GM13977 (cell line): ENCODE measurements at regions not wholly inside any gene's neighbourhood (a gene's known extent, or its start where the extent isn't known, plus 50 kb on each side); places are given as distances from the start of the nearest gene placed in this dataset.
"Not testable (repeated sequence)": the region's sequence is repeated elsewhere in the genome, so short reads cannot be mapped to it uniquely, and the experiment has no call there.

ENCODE experiments used
- DNase-seq: peaks from one replicate; pipeline ENCODE4 v3.0.0; 2012; ENCODE audit warnings: low spot score
- in situ Hi-C: fragments of 300-500 bp; cut with MboI; formaldehyde crosslinking; loops from one replicate; pipeline ENCODE4 v1.12.0; 2022; ENCODE audit warnings: low sequenced_read_pairs, low pct_unique_long_range_greater_than_20kb, mixed read lengths, inconsistent platforms; ENCODE audit not compliant: unreplicated experiment
- TF ChIP-seq, protein P1 (sequence below): IDR thresholded peaks from 2 replicates; pipeline ENCODE4 v1.5.1; 2012; ENCODE audit warnings: mild to moderate bottlenecking, control low read depth; ENCODE audit not compliant: insufficient read depth; ENCODE audit errors: extremely low read depth, missing control alignments

DNA sequence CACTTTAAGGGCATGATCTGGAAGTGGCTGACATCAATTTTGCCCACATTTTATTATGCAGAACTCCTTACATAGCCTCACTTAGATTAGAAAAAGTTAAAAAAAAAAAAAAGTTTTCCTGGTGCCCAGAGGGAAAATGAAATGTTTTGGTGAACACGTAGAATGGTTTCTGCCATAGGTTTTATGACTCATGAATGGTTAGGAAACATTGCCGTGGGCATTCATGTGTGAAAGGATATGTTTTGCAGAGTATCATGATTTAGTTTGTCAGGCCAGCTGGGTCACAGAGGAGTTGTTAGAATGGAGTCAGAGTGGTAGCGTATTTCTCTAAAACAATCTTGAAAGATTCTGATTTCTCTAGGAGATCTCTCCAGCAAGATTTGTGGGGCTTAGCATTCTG lies 133.8 kb downstream of the MRPL57 start:
- TF ChIP-seq, protein P1, sequence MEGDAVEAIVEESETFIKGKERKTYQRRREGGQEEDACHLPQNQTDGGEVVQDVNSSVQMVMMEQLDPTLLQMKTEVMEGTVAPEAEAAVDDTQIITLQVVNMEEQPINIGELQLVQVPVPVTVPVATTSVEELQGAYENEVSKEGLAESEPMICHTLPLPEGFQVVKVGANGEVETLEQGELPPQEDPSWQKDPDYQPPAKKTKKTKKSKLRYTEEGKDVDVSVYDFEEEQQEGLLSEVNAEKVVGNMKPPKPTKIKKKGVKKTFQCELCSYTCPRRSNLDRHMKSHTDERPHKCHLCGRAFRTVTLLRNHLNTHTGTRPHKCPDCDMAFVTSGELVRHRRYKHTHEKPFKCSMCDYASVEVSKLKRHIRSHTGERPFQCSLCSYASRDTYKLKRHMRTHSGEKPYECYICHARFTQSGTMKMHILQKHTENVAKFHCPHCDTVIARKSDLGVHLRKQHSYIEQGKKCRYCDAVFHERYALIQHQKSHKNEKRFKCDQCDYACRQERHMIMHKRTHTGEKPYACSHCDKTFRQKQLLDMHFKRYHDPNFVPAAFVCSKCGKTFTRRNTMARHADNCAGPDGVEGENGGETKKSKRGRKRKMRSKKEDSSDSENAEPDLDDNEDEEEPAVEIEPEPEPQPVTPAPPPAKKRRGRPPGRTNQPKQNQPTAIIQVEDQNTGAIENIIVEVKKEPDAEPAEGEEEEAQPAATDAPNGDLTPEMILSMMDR: no peak
- in situ Hi-C loops: no loop called here
- no peak for DNase-seq

DNA sequence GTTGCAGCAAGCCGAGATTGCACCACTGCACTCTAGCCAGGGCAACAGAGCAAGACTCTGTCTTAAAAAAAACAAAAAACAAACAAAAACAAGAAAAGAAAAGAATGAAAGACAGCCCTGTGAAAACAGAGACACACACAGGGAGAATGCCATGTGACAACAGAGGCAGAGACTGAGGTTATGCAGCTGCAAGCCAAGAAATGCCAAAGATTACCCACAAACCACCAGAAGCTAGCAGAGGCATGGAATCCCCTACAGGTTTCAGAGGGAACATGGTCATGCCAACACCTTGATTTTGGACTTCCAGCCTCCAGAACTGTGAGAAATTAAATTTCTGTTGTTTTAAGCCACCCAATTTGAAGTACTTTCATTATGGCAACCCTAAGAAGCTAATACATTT lies 138.5 kb downstream of the MRPL57 start:
- not testable (repeated sequence) for DNase-seq

DNA sequence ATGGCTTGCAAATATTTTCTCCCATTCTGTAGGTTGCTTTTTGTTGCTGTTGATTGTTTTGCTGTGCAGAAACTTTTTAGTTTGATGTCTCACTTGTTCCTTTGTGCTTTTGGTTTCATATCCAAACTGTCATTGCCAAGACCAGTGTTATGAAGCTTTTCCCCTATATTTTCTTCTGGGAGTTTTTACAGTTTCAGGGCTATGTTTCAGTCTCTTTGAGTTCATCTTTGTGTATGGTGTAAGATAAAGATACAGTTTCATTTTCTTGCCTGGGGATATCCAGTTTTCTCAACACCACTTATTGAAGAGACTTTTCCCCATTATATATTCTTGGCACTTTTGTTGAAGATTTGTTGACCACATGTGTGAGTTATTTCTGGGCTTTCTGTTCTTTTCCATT lies 139.9 kb downstream of the MRPL57 start:
- DNase-seq: no peak
- TF ChIP-seq, protein P1: no peak
- in situ Hi-C loops: no loop called here

More for the DNA sequence above, 138.5 kb downstream of the MRPL57 start:
- in situ Hi-C loops: not testable (repeated sequence)

DNA sequence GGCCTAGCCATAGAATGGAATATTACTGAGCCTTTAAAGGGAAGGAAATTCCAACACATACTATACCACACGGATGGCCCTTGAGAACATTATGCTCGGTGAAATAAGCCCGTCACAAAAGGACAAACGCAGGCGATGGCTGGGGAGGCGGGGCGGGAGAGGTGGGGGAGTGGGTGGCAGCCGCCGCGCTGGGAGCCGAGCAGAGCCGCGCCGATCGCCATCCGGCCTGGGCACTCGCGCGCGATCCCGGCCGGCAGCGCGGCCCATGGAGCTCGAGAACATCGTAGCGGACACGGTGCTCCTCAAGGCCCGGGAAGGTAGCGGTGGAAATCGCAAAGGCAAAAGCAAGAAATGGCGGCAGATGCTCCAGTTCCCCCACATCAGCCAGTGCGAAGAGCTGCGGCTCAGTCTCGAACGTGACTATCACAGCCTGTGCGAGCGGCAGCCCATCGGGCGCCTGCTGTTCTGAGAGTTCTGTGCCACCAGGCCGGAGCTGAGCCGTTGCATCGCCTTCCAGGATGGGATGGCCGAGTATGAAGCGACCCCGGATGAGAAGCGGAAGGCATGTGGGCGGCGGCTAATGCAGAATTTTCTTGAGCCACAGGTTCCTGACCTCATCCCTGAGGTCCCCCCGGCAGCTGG lies 140.1 kb downstream of the ZDHHC20 start:
- in situ Hi-C loops: no loop called here
- TF ChIP-seq, protein P1: no peak
- DNase-seq: no peak

DNA sequence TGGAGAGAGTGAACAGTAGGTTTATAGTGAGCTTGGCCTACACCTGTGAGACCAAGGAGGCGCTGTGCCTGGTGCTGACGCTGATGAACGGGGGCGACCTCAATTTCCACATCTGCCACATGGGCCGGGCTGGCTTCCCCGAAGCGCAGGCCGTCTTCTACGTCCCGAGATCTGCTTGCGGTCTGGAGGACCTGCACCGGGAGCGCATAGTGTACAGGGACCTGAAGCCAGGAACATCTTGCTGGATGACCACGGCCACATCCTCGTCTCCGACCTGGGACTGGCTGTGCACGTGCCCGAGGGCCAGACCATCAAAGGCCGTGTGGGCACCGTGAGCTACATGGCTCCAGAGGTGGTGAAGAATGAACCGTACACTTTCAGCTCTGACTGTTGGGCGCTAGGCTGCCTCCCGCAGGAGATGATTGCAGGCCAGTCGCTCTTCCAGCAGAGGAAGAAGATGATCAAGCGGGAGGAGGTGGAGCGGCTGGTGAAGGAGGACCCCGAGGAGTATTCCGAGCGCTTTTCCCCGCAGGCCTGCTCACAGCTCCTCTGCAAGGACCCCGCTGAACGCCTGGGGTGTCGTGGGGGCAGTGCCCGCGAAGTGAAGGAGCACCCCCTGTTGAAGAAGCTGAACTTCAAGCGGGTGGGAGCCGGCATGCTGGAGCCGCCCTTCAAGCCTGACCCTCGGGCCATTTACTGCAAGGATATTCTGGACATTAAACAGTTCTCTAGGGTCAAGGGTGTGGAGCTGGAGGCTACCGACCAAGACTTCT lies 139.0 kb downstream of the ZDHHC20 start:
- in situ Hi-C loops: no loop called here
- no peak for DNase-seq
- TF ChIP-seq, protein P1: no peak

DNA sequence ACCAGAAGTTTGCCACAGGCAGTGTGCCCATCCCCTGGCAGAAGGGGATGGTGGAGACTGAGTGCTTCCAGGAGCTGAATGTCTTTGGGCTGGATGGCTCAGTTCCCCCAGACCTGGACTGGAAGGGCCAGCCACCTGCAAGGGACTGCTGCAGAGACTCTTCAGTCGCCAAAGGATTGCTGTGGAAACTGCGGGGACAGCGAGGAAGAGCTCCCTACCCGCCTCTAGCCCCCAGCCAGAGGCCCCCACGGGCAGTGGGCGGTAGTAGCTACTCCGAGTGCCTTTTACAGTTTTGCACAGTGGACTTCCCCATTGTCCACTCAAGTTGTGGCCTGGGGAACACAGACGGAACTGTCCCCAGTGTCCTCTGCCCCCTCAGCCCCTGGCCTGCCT lies 138.5 kb downstream of the ZDHHC20 start:
- TF ChIP-seq, protein P1: no peak
- in situ Hi-C loops: no loop called here
- no peak for DNase-seq

DNA sequence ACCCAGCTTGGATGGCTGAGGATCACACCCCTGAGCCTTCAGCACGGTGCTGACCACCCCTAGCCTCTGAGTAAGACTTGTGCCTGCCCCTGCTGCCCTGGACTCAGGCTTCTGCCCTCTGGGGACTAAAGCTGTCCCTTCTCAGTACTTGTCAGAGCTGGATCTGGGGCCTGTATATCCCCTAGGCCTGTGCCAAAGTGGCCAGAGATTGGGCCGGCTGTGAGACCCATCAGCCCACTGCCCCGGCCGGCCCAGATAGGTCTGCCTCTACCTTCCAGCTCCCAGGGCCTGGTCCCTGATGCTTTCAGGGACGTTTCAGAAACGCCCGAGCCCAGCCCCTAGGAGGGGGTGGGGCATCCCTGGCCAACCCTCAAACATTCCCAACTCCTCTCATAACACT lies 137.8 kb downstream of the ZDHHC20 start:
- in situ Hi-C loops: no loop called here
- TF ChIP-seq, protein P1: no peak
- no peak for DNase-seq
